Activated CD8-positive, alpha-beta T cell treated with anti-CD3 and anti-CD28 coated beads for 36 hours (primary cell): ENCODE measurements at regions not wholly inside any gene's neighbourhood (a gene's known extent, or its start where the extent isn't known, plus 50 kb on each side); places are given as distances from the start of the nearest gene placed in this dataset.
"Not testable (repeated sequence)": the region's sequence is repeated elsewhere in the genome, so short reads cannot be mapped to it uniquely, and the experiment has no call there.

ENCODE experiments used
- ATAC-seq: fragments of 200-7000 bp; cut with Tn5 transposase; one replicate; pipeline ENCODE4 v1.10.0; 2021; ENCODE audit warnings: mild to moderate bottlenecking, moderate library complexity
- CTCF ChIA-PET: fragments of 350-600 bp; sonication (Branson Sonifier 250); formaldehyde crosslinking; loops from one replicate; lab custom pipeline; 2021; ENCODE audit warnings: antibody characterized with exemption; lab: Charles Lee
- POLR2A ChIA-PET: fragments of 350-600 bp; sonication (Branson Sonifier 250); formaldehyde crosslinking; loops from one replicate; lab custom pipeline; 2021; ENCODE audit warnings: antibody characterized with exemption; lab: Charles Lee
- DNase-seq: peaks from one replicate; pipeline ENCODE4 v3.0.0-alpha.2; 2020
- H3K27ac Mint-ChIP-seq: one replicate; pipeline ENCODE4 v1.8.0; 2021; ENCODE audit warnings: mild to moderate bottlenecking, mixed read lengths
- H3K27me3 Mint-ChIP-seq: one replicate; pipeline ENCODE4 v1.8.0; 2021; ENCODE audit warnings: mixed read lengths
- H3K36me3 Mint-ChIP-seq: one replicate; pipeline ENCODE4 v1.8.0; 2021; ENCODE audit warnings: low read depth, mixed read lengths
- H3K4me1 Mint-ChIP-seq: one replicate; pipeline ENCODE4 v1.8.0; 2021; ENCODE audit warnings: low read depth, mixed read lengths
- H3K4me3 Mint-ChIP-seq: one replicate; pipeline ENCODE4 v1.8.0; 2021; ENCODE audit warnings: mild to moderate bottlenecking, moderate library complexity, mixed read lengths
- H3K9me3 Mint-ChIP-seq: one replicate; pipeline ENCODE4 v1.8.0; 2021; ENCODE audit warnings: mixed read lengths
- CTCF ChIP-seq: fragments of 200-600 bp; IDR thresholded peaks from one replicate; pipeline ENCODE4 v1.8.0; 2022; ENCODE audit warnings: antibody characterized with exemption, mild to moderate bottlenecking
- intact Hi-C: fragments of 100-400 bp; cut with micrococcal nuclease; formaldehyde crosslinking; loops from one replicate; pipeline ENCODE4 v1.10.0; 2022

GRCh38 chr18:35892118-35892517 is 80.4 kb upstream of the RMP24 start:
- POLR2A ChIA-PET = no interaction called here
- Mint-ChIP-seq H3K27me3 (no peaks in the 10 kb centered on the region), H3K9me3 (peaks cover 7% of the 10 kb centered on the region), H3K4me3 (no peak overlapping the region), H3K27ac (no peak overlapping the region), H3K4me1 (no peaks in the 10 kb centered on the region), H3K36me3 (no peaks in the 10 kb centered on the region)
- CTCF ChIA-PET = no interaction called here
- DNase-seq (no peak), ATAC-seq (no peak)
- intact Hi-C loops = no loop called here
- no peak for TF ChIP-seq CTCF

- H3K27me3 Mint-ChIP-seq, H3K4me3 Mint-ChIP-seq, H3K9me3 Mint-ChIP-seq, intact Hi-C loops, H3K36me3 Mint-ChIP-seq, DNase-seq, H3K27ac Mint-ChIP-seq, H3K4me1 Mint-ChIP-seq, ATAC-seq, CTCF ChIA-PET: not testable (repeated sequence)
- POLR2A ChIA-PET = interaction anchor here (0.8 kb wide), 1 partner anchor 12 kb away, joined by 3 read pairs; no protein-coding TSS in a partner anchor
These were observed 75.0 kb upstream of the RMP24 start for GRCh38 chr18:35897481-35897880.

- intact Hi-C loops = no loop called here
- Mint-ChIP-seq H3K27me3 (peaks cover 4% of the 10 kb centered on the region), H3K9me3 (peaks cover 2% of the 10 kb centered on the region), H3K27ac (no peak overlapping the region), H3K4me3 (no peak overlapping the region), H3K4me1 (no peaks in the 10 kb centered on the region), H3K36me3 (no peaks in the 10 kb centered on the region)
- DNase-seq (no peak), ATAC-seq (no peak)
- ChIA-PET POLR2A (no interaction called here), CTCF (no interaction called here)
- TF ChIP-seq CTCF = no peak
These were observed 68.0 kb upstream of the RMP24 start for GRCh38 chr18:35904389-35905037.

- TF ChIP-seq CTCF = no peak
- Mint-ChIP-seq H3K36me3 (no peaks in the 10 kb centered on the region), H3K27ac (no peak overlapping the region), H3K9me3 (peaks cover 2% of the 10 kb centered on the region), H3K4me3 (no peak overlapping the region), H3K4me1 (no peaks in the 10 kb centered on the region), H3K27me3 (peaks cover 4% of the 10 kb centered on the region)
- intact Hi-C loops = no loop called here
- DNase-seq = no peak
- POLR2A ChIA-PET = no interaction called here
- CTCF ChIA-PET = no interaction called here
- ATAC-seq = no peak
These were observed 67.0 kb upstream of the RMP24 start for GRCh38 chr18:35905436-35905835.

- H3K36me3 Mint-ChIP-seq, intact Hi-C loops, POLR2A ChIA-PET, H3K27ac Mint-ChIP-seq, DNase-seq, H3K9me3 Mint-ChIP-seq, ATAC-seq, H3K27me3 Mint-ChIP-seq, H3K4me3 Mint-ChIP-seq, H3K4me1 Mint-ChIP-seq, CTCF ChIA-PET: not testable (repeated sequence)
These were observed 66.2 kb upstream of the RMP24 start for GRCh38 chr18:35906291-35906690.

- Mint-ChIP-seq H3K4me3 (no peak overlapping the region), H3K9me3 (no peaks in the 10 kb centered on the region), H3K27ac (no peak overlapping the region), H3K36me3 (no peaks in the 10 kb centered on the region), H3K4me1 (no peaks in the 10 kb centered on the region), H3K27me3 (peaks cover 6% of the 10 kb centered on the region)
- ChIA-PET CTCF (no interaction called here), POLR2A (no interaction called here)
- no peak for DNase-seq
- no peak for TF ChIP-seq CTCF
- intact Hi-C loops = no loop called here
- ATAC-seq = no peak
These were observed 62.2 kb upstream of the RMP24 start for GRCh38 chr18:35910327-35910726.
